ENCODE measurements at regions not wholly inside any gene's neighbourhood (a gene's known extent, or its start where the extent isn't known, plus 50 kb on each side); places are given as distances from the start of the nearest gene placed in this dataset.

- H3K9me3 ChIP-seq (ENCODE audit: control extremely low read depth in 1 of 5, control insufficient read depth in 4 of 5, insufficient read depth in 2 of 5, low read depth in 1 of 5, low read length in 4 of 5): no peaks in the 10 kb centered on the region
- peaks cover 0 to 17% (median 9%) of the 10 kb centered on the region in 5 experiments for H3K27me3 ChIP-seq (replicated peaks in 2 of 5; ENCODE audit: control insufficient read depth in 4 of 5, insufficient read depth in 5 of 5, low read length in 4 of 5)
- ChIA-PET POLR2A (no interaction called here), CTCF (no interaction called here)
- H3K4me3 ChIP-seq (ENCODE audit: control insufficient read depth in 1 of 7, extremely low read depth in 1 of 7, insufficient read depth in 4 of 7, low read depth in 2 of 7, low read length in 6 of 7): no peak overlapping the region
- peaks cover 0 to 6% (median 3%) of the 10 kb centered on the region in 4 experiments for H3K4me1 ChIP-seq (ENCODE audit: control extremely low read depth in 1 of 4, control insufficient read depth in 4 of 4, insufficient read depth in 4 of 4, low read length in 3 of 4)
- 20% methylated on average over 2 of the region's 2 CpGs for WGBS (ENCODE audit: insufficient coverage)
- no peak overlapping the region for H3K27ac ChIP-seq (ENCODE audit: insufficient read depth in 1 of 2, low read depth in 1 of 2, low read length in 2 of 2, poor library complexity in 1 of 2, severe bottlenecking in 2 of 2)
- DNase-seq: no peak
- H3K36me3 ChIP-seq (ENCODE audit: control insufficient read depth in 4 of 4, insufficient read depth in 4 of 4, low read length in 3 of 4): no peaks in the 10 kb centered on the region
Measured at GRCh38 chr7:94284104-94284503, 110.6 kb upstream of the COL1A2 start.

GRCh38 chr7:94286111-94286510 is 108.6 kb upstream of the COL1A2 start:
- no peak for DNase-seq
- no peaks in the 10 kb centered on the region for H3K9me3 ChIP-seq (ENCODE audit: control extremely low read depth in 1 of 5, control insufficient read depth in 4 of 5, insufficient read depth in 2 of 5, low read depth in 1 of 5, low read length in 4 of 5)
- CTCF ChIA-PET: interaction anchor here (1.5 kb wide), 1 partner anchor 150 kb away, joined by 3 read pairs; no protein-coding TSS in a partner anchor

GRCh38 chr7:94288096-94288495 is 106.6 kb upstream of the COL1A2 start:
- CTCF ChIA-PET: interaction anchor here (1.1 to 1.3 kb wide), 3 partner anchors 11 to 148 kb away, joined by 3 to 4 read pairs (median 3); no protein-coding TSS in a partner anchor

More at GRCh38 chr7:94286111-94286510, 108.6 kb upstream of the COL1A2 start:
- Histone ChIP-seq H3K27me3 (replicated peaks in 2 of 5; ENCODE audit: control insufficient read depth in 4 of 5, insufficient read depth in 5 of 5, low read length in 4 of 5) (peaks cover 0 to 10% (median 7%) of the 10 kb centered on the region in 5 experiments), H3K36me3 (ENCODE audit: control insufficient read depth in 4 of 4, insufficient read depth in 4 of 4, low read length in 3 of 4) (no peaks in the 10 kb centered on the region), H3K4me3 (ENCODE audit: control insufficient read depth in 1 of 7, extremely low read depth in 1 of 7, insufficient read depth in 4 of 7, low read depth in 2 of 7, low read length in 6 of 7) (no peak overlapping the region), H3K27ac (ENCODE audit: insufficient read depth in 1 of 2, low read depth in 1 of 2, low read length in 2 of 2, poor library complexity in 1 of 2, severe bottlenecking in 2 of 2) (no peak overlapping the region), H3K4me1 (ENCODE audit: control extremely low read depth in 1 of 4, control insufficient read depth in 4 of 4, insufficient read depth in 4 of 4, low read length in 3 of 4) (peaks cover 0 to 6% (median 3%) of the 10 kb centered on the region in 4 experiments)
- POLR2A ChIA-PET: interaction anchor here (0.6 kb wide), 1 partner anchor 231 kb away, joined by 3 read pairs; no protein-coding TSS in a partner anchor
- 100% methylated on average over 1 of the region's 1 CpG for WGBS (ENCODE audit: insufficient coverage)

GRCh38 chr7:94289071-94289470 is 105.6 kb upstream of the COL1A2 start:
- DNase-seq: peak; percentile 10 to 44 (median 16)
- 20% methylated on average over 1 of the region's 1 CpG for WGBS (ENCODE audit: insufficient coverage)
- no peak overlapping the region for H3K27ac ChIP-seq (ENCODE audit: insufficient read depth in 1 of 2, low read depth in 1 of 2, low read length in 2 of 2, poor library complexity in 1 of 2, severe bottlenecking in 2 of 2)
- peaks cover 0 to 17% (median 5%) of the 10 kb centered on the region in 5 experiments for H3K27me3 ChIP-seq (replicated peaks in 2 of 5; ENCODE audit: control insufficient read depth in 4 of 5, insufficient read depth in 5 of 5, low read length in 4 of 5)
- no peaks in the 10 kb centered on the region for H3K4me1 ChIP-seq (ENCODE audit: control extremely low read depth in 1 of 4, control insufficient read depth in 4 of 4, insufficient read depth in 4 of 4, low read length in 3 of 4)
- CTCF ChIA-PET: interaction anchor here (0.9 to 1.3 kb wide), 5 partner anchors 12 to 147 kb away, joined by 3 to 6 read pairs (median 3); partner anchors contain the start of gene COL1A2
- no peaks in the 10 kb centered on the region for H3K9me3 ChIP-seq (ENCODE audit: control extremely low read depth in 1 of 5, control insufficient read depth in 4 of 5, insufficient read depth in 2 of 5, low read depth in 1 of 5, low read length in 4 of 5)
- POLR2A ChIA-PET: interaction anchor here (0.7 kb wide), 1 partner anchor 1288 kb away, joined by 3 read pairs; no protein-coding TSS in a partner anchor
- H3K4me3 ChIP-seq (ENCODE audit: control insufficient read depth in 1 of 7, extremely low read depth in 1 of 7, insufficient read depth in 4 of 7, low read depth in 2 of 7, low read length in 6 of 7): no peak overlapping the region
- no peaks in the 10 kb centered on the region for H3K36me3 ChIP-seq (ENCODE audit: control insufficient read depth in 4 of 4, insufficient read depth in 4 of 4, low read length in 3 of 4)

More at GRCh38 chr7:94288096-94288495, 106.6 kb upstream of the COL1A2 start:
- Histone ChIP-seq H3K4me1 (ENCODE audit: control extremely low read depth in 1 of 4, control insufficient read depth in 4 of 4, insufficient read depth in 4 of 4, low read length in 3 of 4) (no peaks in the 10 kb centered on the region), H3K36me3 (ENCODE audit: control insufficient read depth in 4 of 4, insufficient read depth in 4 of 4, low read length in 3 of 4) (no peaks in the 10 kb centered on the region), H3K4me3 (ENCODE audit: control insufficient read depth in 1 of 7, extremely low read depth in 1 of 7, insufficient read depth in 4 of 7, low read depth in 2 of 7, low read length in 6 of 7) (no peak overlapping the region), H3K9me3 (ENCODE audit: control extremely low read depth in 1 of 5, control insufficient read depth in 4 of 5, insufficient read depth in 2 of 5, low read depth in 1 of 5, low read length in 4 of 5) (no peaks in the 10 kb centered on the region), H3K27me3 (replicated peaks in 2 of 5; ENCODE audit: control insufficient read depth in 4 of 5, insufficient read depth in 5 of 5, low read length in 4 of 5) (peaks cover 0 to 14% (median 3%) of the 10 kb centered on the region in 5 experiments), H3K27ac (ENCODE audit: insufficient read depth in 1 of 2, low read depth in 1 of 2, low read length in 2 of 2, poor library complexity in 1 of 2, severe bottlenecking in 2 of 2) (no peak overlapping the region)
- DNase-seq: no peak
- no CpG with 5 or more reads among the region's 1 CpG for WGBS (ENCODE audit: insufficient coverage)
- POLR2A ChIA-PET: no interaction called here

- H3K4me3 ChIP-seq (ENCODE audit: control insufficient read depth in 1 of 7, extremely low read depth in 1 of 7, insufficient read depth in 4 of 7, low read depth in 2 of 7, low read length in 6 of 7): no peak overlapping the region
- peaks cover 0 to 13% (median 5%) of the 10 kb centered on the region in 5 experiments for H3K27me3 ChIP-seq (replicated peaks in 2 of 5; ENCODE audit: control insufficient read depth in 4 of 5, insufficient read depth in 5 of 5, low read length in 4 of 5)
- WGBS (ENCODE audit: insufficient coverage): 79% methylated on average over 5 of the region's 6 CpGs
- ChIA-PET POLR2A (no interaction called here), CTCF (interaction anchor here (0.8 to 2.2 kb wide), 3 partner anchors 101 to 579 kb away, joined by 3 to 6 read pairs (median 3); no protein-coding TSS in a partner anchor)
- no peaks in the 10 kb centered on the region for H3K4me1 ChIP-seq (ENCODE audit: control extremely low read depth in 1 of 4, control insufficient read depth in 4 of 4, insufficient read depth in 4 of 4, low read length in 3 of 4)
- no peaks in the 10 kb centered on the region for H3K9me3 ChIP-seq (ENCODE audit: control extremely low read depth in 1 of 5, control insufficient read depth in 4 of 5, insufficient read depth in 2 of 5, low read depth in 1 of 5, low read length in 4 of 5)
- H3K36me3 ChIP-seq (ENCODE audit: control insufficient read depth in 4 of 4, insufficient read depth in 4 of 4, low read length in 3 of 4): no peaks in the 10 kb centered on the region
- no peak overlapping the region for H3K27ac ChIP-seq (ENCODE audit: insufficient read depth in 1 of 2, low read depth in 1 of 2, low read length in 2 of 2, poor library complexity in 1 of 2, severe bottlenecking in 2 of 2)
- DNase-seq: no peak
Measured at GRCh38 chr7:94294471-94295131, 100.1 kb upstream of the COL1A2 start.

GRCh38 chr7:94295850-94296249 is 98.8 kb upstream of the COL1A2 start:
- H3K27me3 ChIP-seq (replicated peaks in 2 of 5; ENCODE audit: control insufficient read depth in 4 of 5, insufficient read depth in 5 of 5, low read length in 4 of 5): peaks cover 0 to 13% (median 5%) of the 10 kb centered on the region in 5 experiments
- no peak overlapping the region for H3K4me3 ChIP-seq (ENCODE audit: control insufficient read depth in 1 of 7, extremely low read depth in 1 of 7, insufficient read depth in 4 of 7, low read depth in 2 of 7, low read length in 6 of 7)
- ChIA-PET POLR2A (no interaction called here), CTCF (interaction anchor here (1.6 to 2.2 kb wide), 2 partner anchors 26 to 100 kb away, joined by 5 to 6 read pairs; no protein-coding TSS in a partner anchor)
- H3K4me1 ChIP-seq (ENCODE audit: control extremely low read depth in 1 of 4, control insufficient read depth in 4 of 4, insufficient read depth in 4 of 4, low read length in 3 of 4): no peaks in the 10 kb centered on the region
- no peaks in the 10 kb centered on the region for H3K9me3 ChIP-seq (ENCODE audit: control extremely low read depth in 1 of 5, control insufficient read depth in 4 of 5, insufficient read depth in 2 of 5, low read depth in 1 of 5, low read length in 4 of 5)
- DNase-seq: no peak
- WGBS (ENCODE audit: insufficient coverage): 98% methylated on average over 4 of the region's 4 CpGs
- H3K36me3 ChIP-seq (ENCODE audit: control insufficient read depth in 4 of 4, insufficient read depth in 4 of 4, low read length in 3 of 4): no peaks in the 10 kb centered on the region
- H3K27ac ChIP-seq (ENCODE audit: insufficient read depth in 1 of 2, low read depth in 1 of 2, low read length in 2 of 2, poor library complexity in 1 of 2, severe bottlenecking in 2 of 2): no peak overlapping the region

GRCh38 chr7:94296881-94297280 is 97.8 kb upstream of the COL1A2 start:
- ChIA-PET POLR2A (no interaction called here), CTCF (interaction anchor here (1.6 kb wide), 2 partner anchors 25 to 566 kb away, joined by 3 to 5 read pairs; no protein-coding TSS in a partner anchor)
- Histone ChIP-seq H3K27me3 (replicated peaks in 2 of 5; ENCODE audit: control insufficient read depth in 4 of 5, insufficient read depth in 5 of 5, low read length in 4 of 5) (peaks cover 0 to 10% (median 3%) of the 10 kb centered on the region in 5 experiments), H3K27ac (ENCODE audit: insufficient read depth in 1 of 2, low read depth in 1 of 2, low read length in 2 of 2, poor library complexity in 1 of 2, severe bottlenecking in 2 of 2) (no peak overlapping the region), H3K9me3 (ENCODE audit: control extremely low read depth in 1 of 5, control insufficient read depth in 4 of 5, insufficient read depth in 2 of 5, low read depth in 1 of 5, low read length in 4 of 5) (no peaks in the 10 kb centered on the region), H3K36me3 (ENCODE audit: control insufficient read depth in 4 of 4, insufficient read depth in 4 of 4, low read length in 3 of 4) (no peaks in the 10 kb centered on the region), H3K4me1 (ENCODE audit: control extremely low read depth in 1 of 4, control insufficient read depth in 4 of 4, insufficient read depth in 4 of 4, low read length in 3 of 4) (no peaks in the 10 kb centered on the region), H3K4me3 (ENCODE audit: control insufficient read depth in 1 of 7, extremely low read depth in 1 of 7, insufficient read depth in 4 of 7, low read depth in 2 of 7, low read length in 6 of 7) (no peak overlapping the region)
- WGBS (ENCODE audit: insufficient coverage): 91% methylated on average over 1 of the region's 2 CpGs
- DNase-seq: no peak

All from common myeloid progenitor, CD34-positive (primary cell).